ENCODE measurements at regions not wholly inside any gene's neighbourhood (a gene's known extent, or its start where the extent isn't known, plus 50 kb on each side); places are given as distances from the start of the nearest gene placed in this dataset.
"Not testable (repeated sequence)": the region's sequence is repeated elsewhere in the genome, so short reads cannot be mapped to it uniquely, and the experiment has no call there.

GRCh38 chr2:22076454-22076853, 952.7 kb downstream of the TDRD15 start:
- Histone ChIP-seq H3K27me3 (ENCODE audit: control insufficient read depth, insufficient read depth, low read length) (no peaks in the 10 kb centered on the region), H3K9ac (ENCODE audit: low read length) (no peak overlapping the region), H3K4me3 (ENCODE audit: low read length) (no peak overlapping the region), H3K27ac (ENCODE audit: low read depth, low read length) (no peak overlapping the region), H3K36me3 (ENCODE audit: control insufficient read depth, insufficient read depth, low read length) (no peaks in the 10 kb centered on the region), H3K4me1 (ENCODE audit: control insufficient read depth, insufficient read depth, low read length) (no peaks in the 10 kb centered on the region)

GRCh38 chr2:22078701-22079100, 954.9 kb downstream of the TDRD15 start:
- Histone ChIP-seq H3K9ac (ENCODE audit: low read length) (no peak overlapping the region), H3K36me3 (ENCODE audit: control insufficient read depth, insufficient read depth, low read length) (no peaks in the 10 kb centered on the region), H3K27me3 (ENCODE audit: control insufficient read depth, insufficient read depth, low read length) (no peaks in the 10 kb centered on the region), H3K27ac (ENCODE audit: low read depth, low read length) (no peak overlapping the region), H3K4me1 (ENCODE audit: control insufficient read depth, insufficient read depth, low read length) (no peaks in the 10 kb centered on the region), H3K4me3 (ENCODE audit: low read length) (no peak overlapping the region)

- H3K9ac ChIP-seq (ENCODE audit: low read length): no peak overlapping the region
- H3K27me3 ChIP-seq (ENCODE audit: control insufficient read depth, insufficient read depth, low read length): no peaks in the 10 kb centered on the region
- no peaks in the 10 kb centered on the region for H3K36me3 ChIP-seq (ENCODE audit: control insufficient read depth, insufficient read depth, low read length)
- no peaks in the 10 kb centered on the region for H3K4me1 ChIP-seq (ENCODE audit: control insufficient read depth, insufficient read depth, low read length)
- no peak overlapping the region for H3K4me3 ChIP-seq (ENCODE audit: low read length)
- no peak overlapping the region for H3K27ac ChIP-seq (ENCODE audit: low read depth, low read length)
Measured at GRCh38 chr2:22079583-22079982, 955.8 kb downstream of the TDRD15 start.

GRCh38 chr2:22086726-22087125, 963.0 kb downstream of the TDRD15 start:
- H3K36me3 ChIP-seq (ENCODE audit: control insufficient read depth, insufficient read depth, low read length): no peaks in the 10 kb centered on the region
- no peak overlapping the region for H3K27ac ChIP-seq (ENCODE audit: low read depth, low read length)
- H3K4me1 ChIP-seq (ENCODE audit: control insufficient read depth, insufficient read depth, low read length): no peaks in the 10 kb centered on the region
- H3K9ac ChIP-seq (ENCODE audit: low read length): no peak overlapping the region
- no peaks in the 10 kb centered on the region for H3K27me3 ChIP-seq (ENCODE audit: control insufficient read depth, insufficient read depth, low read length)
- H3K4me3 ChIP-seq (ENCODE audit: low read length): no peak overlapping the region

GRCh38 chr2:22103617-22104016, 979.8 kb downstream of the TDRD15 start:
- not testable (repeated sequence) for H3K9ac ChIP-seq (ENCODE audit: low read length); H3K36me3 ChIP-seq (ENCODE audit: control insufficient read depth, insufficient read depth, low read length); H3K4me3 ChIP-seq (ENCODE audit: low read length); H3K4me1 ChIP-seq (ENCODE audit: control insufficient read depth, insufficient read depth, low read length); H3K27me3 ChIP-seq (ENCODE audit: control insufficient read depth, insufficient read depth, low read length); H3K27ac ChIP-seq (ENCODE audit: low read depth, low read length)

- Histone ChIP-seq H3K9ac (ENCODE audit: low read length) (no peak overlapping the region), H3K27me3 (ENCODE audit: control insufficient read depth, insufficient read depth, low read length) (no peaks in the 10 kb centered on the region), H3K36me3 (ENCODE audit: control insufficient read depth, insufficient read depth, low read length) (no peaks in the 10 kb centered on the region), H3K27ac (ENCODE audit: low read depth, low read length) (no peak overlapping the region), H3K4me3 (ENCODE audit: low read length) (no peak overlapping the region), H3K4me1 (ENCODE audit: control insufficient read depth, insufficient read depth, low read length) (no peaks in the 10 kb centered on the region)
Measured at GRCh38 chr2:22110244-22110651, 986.5 kb downstream of the TDRD15 start.

GRCh38 chr2:22124003-22124402, 1000.2 kb downstream of the TDRD15 start:
- H3K4me3 ChIP-seq (ENCODE audit: low read length): no peak overlapping the region
- H3K9ac ChIP-seq (ENCODE audit: low read length): no peak overlapping the region
- no peak overlapping the region for H3K27ac ChIP-seq (ENCODE audit: low read depth, low read length)
- no peaks in the 10 kb centered on the region for H3K36me3 ChIP-seq (ENCODE audit: control insufficient read depth, insufficient read depth, low read length)
- no peaks in the 10 kb centered on the region for H3K27me3 ChIP-seq (ENCODE audit: control insufficient read depth, insufficient read depth, low read length)
- H3K4me1 ChIP-seq (ENCODE audit: control insufficient read depth, insufficient read depth, low read length): no peaks in the 10 kb centered on the region

- H3K4me3 ChIP-seq (ENCODE audit: low read length): no peak overlapping the region
- H3K36me3 ChIP-seq (ENCODE audit: control insufficient read depth, insufficient read depth, low read length): no peaks in the 10 kb centered on the region
- no peak overlapping the region for H3K9ac ChIP-seq (ENCODE audit: low read length)
- no peak overlapping the region for H3K27ac ChIP-seq (ENCODE audit: low read depth, low read length)
- no peaks in the 10 kb centered on the region for H3K27me3 ChIP-seq (ENCODE audit: control insufficient read depth, insufficient read depth, low read length)
- no peaks in the 10 kb centered on the region for H3K4me1 ChIP-seq (ENCODE audit: control insufficient read depth, insufficient read depth, low read length)
Measured at GRCh38 chr2:22126106-22126505, 1002.3 kb downstream of the TDRD15 start.

GRCh38 chr2:22126978-22127377, 1003.2 kb downstream of the TDRD15 start:
- no peak overlapping the region for H3K4me3 ChIP-seq (ENCODE audit: low read length)
- no peak overlapping the region for H3K27ac ChIP-seq (ENCODE audit: low read depth, low read length)
- no peak overlapping the region for H3K9ac ChIP-seq (ENCODE audit: low read length)
- H3K4me1 ChIP-seq (ENCODE audit: control insufficient read depth, insufficient read depth, low read length): no peaks in the 10 kb centered on the region
- H3K36me3 ChIP-seq (ENCODE audit: control insufficient read depth, insufficient read depth, low read length): no peaks in the 10 kb centered on the region
- H3K27me3 ChIP-seq (ENCODE audit: control insufficient read depth, insufficient read depth, low read length): no peaks in the 10 kb centered on the region

GRCh38 chr2:22134421-22134820, 1010.7 kb downstream of the TDRD15 start:
- Histone ChIP-seq H3K4me1 (ENCODE audit: control insufficient read depth, insufficient read depth, low read length) (no peaks in the 10 kb centered on the region), H3K9ac (ENCODE audit: low read length) (no peak overlapping the region), H3K36me3 (ENCODE audit: control insufficient read depth, insufficient read depth, low read length) (no peaks in the 10 kb centered on the region), H3K27me3 (ENCODE audit: control insufficient read depth, insufficient read depth, low read length) (no peaks in the 10 kb centered on the region), H3K4me3 (ENCODE audit: low read length) (no peak overlapping the region), H3K27ac (ENCODE audit: low read depth, low read length) (no peak overlapping the region)

- Histone ChIP-seq H3K27ac (ENCODE audit: low read depth, low read length) (no peak overlapping the region), H3K27me3 (ENCODE audit: control insufficient read depth, insufficient read depth, low read length) (no peaks in the 10 kb centered on the region), H3K4me1 (ENCODE audit: control insufficient read depth, insufficient read depth, low read length) (no peaks in the 10 kb centered on the region), H3K9ac (ENCODE audit: low read length) (no peak overlapping the region), H3K4me3 (ENCODE audit: low read length) (no peak overlapping the region), H3K36me3 (ENCODE audit: control insufficient read depth, insufficient read depth, low read length) (no peaks in the 10 kb centered on the region)
Measured at GRCh38 chr2:22136446-22136845, 1012.7 kb downstream of the TDRD15 start.

- no peak overlapping the region for H3K4me3 ChIP-seq (ENCODE audit: low read length)
- no peak overlapping the region for H3K9ac ChIP-seq (ENCODE audit: low read length)
- no peaks in the 10 kb centered on the region for H3K36me3 ChIP-seq (ENCODE audit: control insufficient read depth, insufficient read depth, low read length)
- no peaks in the 10 kb centered on the region for H3K27me3 ChIP-seq (ENCODE audit: control insufficient read depth, insufficient read depth, low read length)
- no peaks in the 10 kb centered on the region for H3K4me1 ChIP-seq (ENCODE audit: control insufficient read depth, insufficient read depth, low read length)
- no peak overlapping the region for H3K27ac ChIP-seq (ENCODE audit: low read depth, low read length)
Measured at GRCh38 chr2:22143840-22144239, 1020.1 kb downstream of the TDRD15 start.

GRCh38 chr2:22153931-22154613, 1030.3 kb downstream of the TDRD15 start:
- Histone ChIP-seq H3K9ac (ENCODE audit: low read length) (no peak overlapping the region), H3K4me3 (ENCODE audit: low read length) (no peak overlapping the region), H3K4me1 (ENCODE audit: control insufficient read depth, insufficient read depth, low read length) (no peaks in the 10 kb centered on the region), H3K36me3 (ENCODE audit: control insufficient read depth, insufficient read depth, low read length) (no peaks in the 10 kb centered on the region), H3K27me3 (ENCODE audit: control insufficient read depth, insufficient read depth, low read length) (no peaks in the 10 kb centered on the region), H3K27ac (ENCODE audit: low read depth, low read length) (no peak overlapping the region)

Measured in rectal smooth muscle tissue (tissue), 1 donor.